ENCODE measurements at regions not wholly inside any gene's neighbourhood (a gene's known extent, or its start where the extent isn't known, plus 50 kb on each side); places are given as distances from the start of the nearest gene placed in this dataset.

DNA sequence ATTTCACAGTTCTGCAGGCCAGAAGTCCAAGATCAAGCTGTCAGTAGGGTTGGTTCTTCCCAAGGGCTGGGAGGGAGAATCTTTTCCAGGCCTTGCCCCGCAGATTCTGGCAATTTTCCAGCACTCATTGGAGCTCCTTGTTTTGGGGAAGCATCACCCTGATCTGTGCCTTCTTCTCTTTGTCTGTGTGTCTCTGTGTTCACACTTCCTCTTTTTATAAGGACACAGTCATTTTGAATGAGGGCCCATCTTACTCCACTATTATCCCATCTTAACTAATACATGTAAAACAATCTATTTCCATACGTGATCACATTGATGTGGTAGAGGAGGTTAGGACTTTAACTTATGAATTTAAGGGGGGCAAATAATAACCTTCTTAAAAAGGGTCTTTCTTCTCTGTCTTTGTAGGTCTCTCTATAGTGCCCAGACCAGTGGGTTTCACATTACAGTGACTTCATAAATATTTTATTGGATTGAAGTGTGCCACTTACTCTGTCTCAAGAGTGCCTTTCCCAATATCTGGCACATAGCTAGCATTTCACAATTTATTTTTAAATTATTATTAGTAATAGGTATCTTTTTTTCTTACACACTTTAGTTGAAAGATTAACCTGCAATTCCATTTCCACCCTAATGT is 68.9 kb upstream of the CBLN2 start:
- Histone ChIP-seq H3K4me3 (no peak overlapping the region), H3K27ac (no peak overlapping the region)
- DNase-seq (ENCODE audit: low spot score) = no peak
- TF ChIP-seq, protein P1, sequence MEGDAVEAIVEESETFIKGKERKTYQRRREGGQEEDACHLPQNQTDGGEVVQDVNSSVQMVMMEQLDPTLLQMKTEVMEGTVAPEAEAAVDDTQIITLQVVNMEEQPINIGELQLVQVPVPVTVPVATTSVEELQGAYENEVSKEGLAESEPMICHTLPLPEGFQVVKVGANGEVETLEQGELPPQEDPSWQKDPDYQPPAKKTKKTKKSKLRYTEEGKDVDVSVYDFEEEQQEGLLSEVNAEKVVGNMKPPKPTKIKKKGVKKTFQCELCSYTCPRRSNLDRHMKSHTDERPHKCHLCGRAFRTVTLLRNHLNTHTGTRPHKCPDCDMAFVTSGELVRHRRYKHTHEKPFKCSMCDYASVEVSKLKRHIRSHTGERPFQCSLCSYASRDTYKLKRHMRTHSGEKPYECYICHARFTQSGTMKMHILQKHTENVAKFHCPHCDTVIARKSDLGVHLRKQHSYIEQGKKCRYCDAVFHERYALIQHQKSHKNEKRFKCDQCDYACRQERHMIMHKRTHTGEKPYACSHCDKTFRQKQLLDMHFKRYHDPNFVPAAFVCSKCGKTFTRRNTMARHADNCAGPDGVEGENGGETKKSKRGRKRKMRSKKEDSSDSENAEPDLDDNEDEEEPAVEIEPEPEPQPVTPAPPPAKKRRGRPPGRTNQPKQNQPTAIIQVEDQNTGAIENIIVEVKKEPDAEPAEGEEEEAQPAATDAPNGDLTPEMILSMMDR (IDR thresholded peaks at IDR 0.05) = no peak

GRCh38 chr18:72605376-72605775 is 61.2 kb upstream of the CBLN2 start:
- Histone ChIP-seq H3K27ac (no peak overlapping the region), H3K4me3 (no peak overlapping the region)
- DNase-seq (ENCODE audit: low spot score) = no peak
- TF ChIP-seq, protein P1 (IDR thresholded peaks at IDR 0.05) = no peak

GRCh38 chr18:72601944-72602343 is 57.8 kb upstream of the CBLN2 start:
- no peak overlapping the region for H3K4me3 ChIP-seq
- no peak for DNase-seq (ENCODE audit: low spot score)
- TF ChIP-seq, protein P1 (IDR thresholded peaks at IDR 0.05) = no peak

DNA sequence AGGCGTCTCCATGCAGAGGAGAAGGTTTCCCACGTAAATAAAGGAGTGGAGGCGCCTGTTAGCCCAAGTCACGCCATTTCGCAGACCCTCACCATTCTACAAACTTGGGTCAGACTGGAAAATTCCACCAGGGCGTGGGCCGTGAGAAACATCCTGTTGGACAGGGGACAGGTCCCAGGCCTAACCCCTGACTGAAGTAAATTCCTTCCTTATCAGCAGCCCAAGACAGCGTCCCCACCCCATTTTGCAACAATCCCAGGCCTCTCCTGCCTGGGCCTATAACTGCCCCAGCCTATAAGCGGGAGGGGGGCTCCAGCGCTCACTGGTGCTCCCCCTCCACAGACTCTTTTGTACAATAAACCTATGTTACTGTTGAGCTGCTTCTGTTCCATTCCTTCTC is 57.3 kb upstream of the CBLN2 start:
- H3K4me3 ChIP-seq = no peak overlapping the region
- no peak overlapping the region for H3K27ac ChIP-seq
- DNase-seq (ENCODE audit: low spot score) = no peak
- TF ChIP-seq, protein P1 (IDR thresholded peaks at IDR 0.05) = no peak

More at GRCh38 chr18:72601944-72602343, 57.8 kb upstream of the CBLN2 start:
- H3K27ac ChIP-seq = no peak overlapping the region
